NT2/D1 (cell line): ENCODE measurements at regions not wholly inside any gene's neighbourhood (a gene's known extent, or its start where the extent isn't known, plus 50 kb on each side); places are given as distances from the start of the nearest gene placed in this dataset.

ENCODE experiments used
- DNase-seq: peaks from one replicate; pipeline ENCODE4 v3.0.0-alpha.2; 2011; ENCODE audit warnings: low read depth, low spot score
- H3K27me3 ChIP-seq: 2 replicates; pipeline ENCODE4 v1.6.0; 2011; ENCODE audit warnings: mild to moderate bottlenecking; ENCODE audit not compliant: insufficient read length, insufficient read depth
- H3K36me3 ChIP-seq: 2 replicates; pipeline ENCODE4 v1.6.1; 2011; ENCODE audit warnings: mild to moderate bottlenecking, low read length, mixed read lengths; ENCODE audit not compliant: insufficient read depth, insufficient read length
- H3K4me1 ChIP-seq: 2 replicates; pipeline ENCODE4 v1.5.1; 2011; ENCODE audit not compliant: insufficient read depth, insufficient read length
- H3K4me3 ChIP-seq: 2 replicates; pipeline ENCODE4 v1.5.1; 2011; ENCODE audit warnings: low read depth; ENCODE audit not compliant: insufficient read length
- H3K9ac ChIP-seq: 2 replicates; pipeline ENCODE4 v1.6.0; 2011; ENCODE audit warnings: low read depth; ENCODE audit not compliant: insufficient read length
- H3K9me3 ChIP-seq: 2 replicates; pipeline ENCODE4 v1.5.1; 2011; ENCODE audit warnings: mild to moderate bottlenecking, low read length; ENCODE audit not compliant: insufficient read depth
- SUZ12 ChIP-seq: IDR thresholded peaks from 2 replicates; pipeline ENCODE4 v1.6.1; 2011; ENCODE audit not compliant: insufficient read length, insufficient read depth; ENCODE audit errors: extremely low read depth
- YY1 ChIP-seq: IDR thresholded peaks from 2 replicates; pipeline ENCODE4 v1.6.1; 2011; ENCODE audit not compliant: insufficient read length, insufficient read depth
- ZNF274 ChIP-seq: IDR thresholded peaks from 2 replicates; pipeline ENCODE4 v1.6.1; 2011; ENCODE audit warnings: mild to moderate bottlenecking, low read depth, low read length

DNA sequence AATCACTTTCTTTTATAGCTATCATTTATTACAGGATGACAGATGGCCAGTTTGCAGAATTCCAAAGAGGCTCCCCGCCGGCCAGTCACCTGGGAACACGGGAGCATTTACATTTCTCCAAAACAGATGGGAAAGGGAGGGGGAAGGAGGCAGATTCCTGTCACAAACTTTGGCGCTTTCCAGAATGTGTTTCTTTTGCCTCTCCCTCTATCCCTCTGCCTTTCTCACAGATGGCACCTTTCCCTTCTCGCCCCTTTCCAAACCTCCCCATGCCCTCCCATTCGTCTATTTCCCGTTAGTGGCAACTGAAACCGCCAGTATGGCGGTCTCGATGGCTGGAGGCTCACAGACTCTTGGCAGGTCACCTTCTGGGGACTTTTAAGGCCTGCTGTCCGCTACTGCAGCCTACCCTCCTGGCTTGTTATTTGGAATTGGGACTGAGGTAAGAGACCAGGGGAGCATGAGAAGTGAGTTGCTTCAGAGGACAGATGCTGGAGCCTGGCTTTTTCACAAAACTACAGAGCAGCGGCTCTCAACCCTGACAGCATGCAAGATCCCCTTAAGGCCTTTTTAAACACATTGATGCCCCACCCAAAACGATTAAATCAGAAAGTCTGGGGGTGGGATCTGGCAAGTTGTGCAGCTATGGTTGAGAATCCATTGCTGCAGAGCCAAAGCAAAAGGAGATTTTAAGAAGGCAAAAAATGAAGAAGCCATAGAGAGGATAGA lies 161.5 kb upstream of the VASH1 start:
- Histone ChIP-seq H3K27me3 (no peaks in the 10 kb centered on the region), H3K4me3 (no peak overlapping the region), H3K36me3 (no peaks in the 10 kb centered on the region), H3K9ac (no peak overlapping the region), H3K9me3 (peaks cover 4% of the 10 kb centered on the region; the same call in 1 of the 2 replicates), H3K4me1 (no peaks in the 10 kb centered on the region)
- TF ChIP-seq YY1 (no peak), SUZ12 (no peak)
- DNase-seq, result no peak

DNA sequence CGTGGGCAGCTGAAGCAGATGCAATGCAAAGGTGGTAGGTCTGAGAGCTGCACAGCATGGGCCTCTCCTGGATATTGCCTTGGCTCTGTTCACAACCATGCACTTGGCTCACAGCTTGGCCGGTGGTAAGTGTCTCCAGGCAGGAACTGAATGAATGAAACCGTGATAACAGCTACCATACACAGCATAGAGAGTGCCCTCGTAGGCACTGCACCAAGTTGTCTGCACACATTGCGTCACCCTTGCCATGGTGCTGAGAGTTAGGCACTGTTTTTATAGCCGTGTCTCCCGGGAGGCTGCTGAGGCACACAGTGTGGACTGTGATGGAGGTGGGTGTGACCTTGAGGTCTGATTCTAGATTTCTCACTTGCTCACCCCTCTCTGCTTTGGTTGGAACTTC lies 157.6 kb upstream of the VASH1 start:
- no peak overlapping the region for H3K9ac ChIP-seq
- H3K27me3 ChIP-seq, result no peaks in the 10 kb centered on the region
- no peaks in the 10 kb centered on the region for H3K4me1 ChIP-seq
- no peak overlapping the region for H3K4me3 ChIP-seq
- no peaks in the 10 kb centered on the region for H3K36me3 ChIP-seq
- TF ChIP-seq SUZ12 (no peak), YY1 (no peak), ZNF274 (no peak)
- no peak for DNase-seq
- peaks cover 4% of the 10 kb centered on the region; the same call in 1 of the 2 replicates for H3K9me3 ChIP-seq

DNA sequence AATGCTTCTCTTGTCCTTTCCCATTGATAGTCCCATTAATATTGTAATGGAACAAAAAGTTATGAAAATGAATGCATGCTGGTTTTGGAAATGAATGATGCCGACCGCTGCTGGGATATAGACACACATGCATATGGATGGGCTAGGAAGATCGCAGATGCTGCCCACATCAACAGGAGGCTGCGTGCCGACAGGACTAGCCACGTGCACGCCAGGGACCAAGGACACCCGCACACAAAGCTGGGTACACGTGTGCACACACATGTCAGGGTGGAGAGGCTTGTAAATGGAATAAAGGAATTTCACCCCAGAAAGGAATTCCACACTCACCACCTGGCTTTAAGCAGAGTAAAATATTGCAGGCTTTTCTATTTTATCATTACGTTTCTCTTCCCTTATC lies 153.8 kb upstream of the VASH1 start:
- Histone ChIP-seq H3K4me1 (peaks cover 3% of the 10 kb centered on the region), H3K4me3 (no peak overlapping the region), H3K27me3 (no peaks in the 10 kb centered on the region), H3K9ac (no peak overlapping the region), H3K36me3 (no peaks in the 10 kb centered on the region), H3K9me3 (peaks cover 7% of the 10 kb centered on the region; the same call in 1 of the 2 replicates)
- TF ChIP-seq YY1, result no peak
- no peak for TF ChIP-seq SUZ12
- no peak for TF ChIP-seq ZNF274
- no peak for DNase-seq

DNA sequence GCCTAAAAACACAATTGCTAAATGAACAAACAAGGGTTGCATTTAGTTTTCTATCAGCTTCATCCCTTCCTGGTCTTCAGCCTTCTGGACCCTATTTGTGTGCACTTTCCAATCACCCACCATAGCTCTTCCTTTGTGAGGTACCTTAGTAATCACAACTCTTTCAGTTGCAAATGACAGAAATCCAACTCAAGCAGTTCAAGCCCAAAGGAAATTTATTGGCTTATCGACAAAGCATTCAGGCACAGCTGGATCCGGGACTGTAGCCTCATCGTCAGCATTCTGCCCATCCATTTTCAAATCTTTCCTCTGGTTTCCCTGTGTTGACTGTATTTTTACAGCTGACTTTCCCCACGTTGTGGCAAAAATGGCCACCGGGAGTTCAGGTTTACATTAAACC lies 148.6 kb upstream of the VASH1 start:
- H3K4me3 ChIP-seq, result no peak overlapping the region
- DNase-seq, result peak; percentile 22
- peaks cover 16% of the 10 kb centered on the region for H3K9me3 ChIP-seq
- no peaks in the 10 kb centered on the region for H3K27me3 ChIP-seq
- no peak overlapping the region for H3K9ac ChIP-seq
- TF ChIP-seq ZNF274, result no peak
- TF ChIP-seq SUZ12, result no peak
- no peak for TF ChIP-seq YY1
- peaks cover 3% of the 10 kb centered on the region for H3K4me1 ChIP-seq
- H3K36me3 ChIP-seq, result no peaks in the 10 kb centered on the region

DNA sequence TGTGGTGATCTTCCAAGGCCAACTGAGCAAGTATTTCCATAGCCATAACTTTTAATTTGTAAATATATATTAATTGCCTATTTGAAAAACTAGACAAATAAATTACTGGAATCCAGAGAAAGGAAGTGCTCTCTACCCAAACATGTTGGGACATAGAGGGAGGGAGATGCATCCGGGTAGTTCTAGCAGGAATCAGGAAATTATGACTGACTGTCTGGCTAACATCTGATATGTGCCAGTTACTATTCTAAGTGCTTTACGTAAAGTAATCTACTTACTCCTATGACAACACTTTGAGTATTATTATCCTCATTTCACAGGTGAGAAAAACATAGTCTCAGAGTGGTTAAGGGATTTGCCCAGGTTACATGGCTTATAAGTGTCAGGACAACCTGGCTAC lies 147.7 kb upstream of the VASH1 start:
- H3K9ac ChIP-seq, result no peak overlapping the region
- no peaks in the 10 kb centered on the region for H3K27me3 ChIP-seq
- no peaks in the 10 kb centered on the region for H3K36me3 ChIP-seq
- peaks cover 22% of the 10 kb centered on the region for H3K9me3 ChIP-seq
- no peak for TF ChIP-seq YY1
- no peak for TF ChIP-seq ZNF274
- no peak for TF ChIP-seq SUZ12
- no peak for DNase-seq
- H3K4me1 ChIP-seq, result peaks cover 3% of the 10 kb centered on the region
- H3K4me3 ChIP-seq, result no peak overlapping the region

DNA sequence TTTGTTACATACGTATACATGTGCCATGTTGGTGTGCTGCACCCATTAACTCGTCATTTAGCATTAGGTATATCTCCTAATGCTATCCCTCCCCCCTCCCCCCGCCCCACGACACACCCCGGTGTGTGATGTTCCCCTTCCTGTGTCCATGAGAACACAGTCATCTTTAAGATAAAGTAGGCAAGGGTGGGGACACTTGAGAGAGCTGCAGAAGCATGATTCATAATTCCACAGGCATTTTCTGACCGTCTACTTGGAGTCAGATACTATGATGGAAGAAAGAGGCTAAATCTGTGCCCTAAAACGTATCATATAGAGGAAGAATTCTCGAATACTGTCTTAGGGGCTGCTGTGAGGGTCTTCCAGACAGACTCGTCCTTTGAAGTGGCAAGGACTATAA lies 145.9 kb upstream of the VASH1 start:
- Histone ChIP-seq H3K36me3 (no peaks in the 10 kb centered on the region), H3K9ac (no peak overlapping the region), H3K4me3 (no peak overlapping the region), H3K27me3 (no peaks in the 10 kb centered on the region), H3K9me3 (peaks cover 22% of the 10 kb centered on the region), H3K4me1 (peaks cover 3% of the 10 kb centered on the region)
- no peak for TF ChIP-seq YY1
- TF ChIP-seq SUZ12, result no peak
- no peak for TF ChIP-seq ZNF274
- DNase-seq, result no peak

DNA sequence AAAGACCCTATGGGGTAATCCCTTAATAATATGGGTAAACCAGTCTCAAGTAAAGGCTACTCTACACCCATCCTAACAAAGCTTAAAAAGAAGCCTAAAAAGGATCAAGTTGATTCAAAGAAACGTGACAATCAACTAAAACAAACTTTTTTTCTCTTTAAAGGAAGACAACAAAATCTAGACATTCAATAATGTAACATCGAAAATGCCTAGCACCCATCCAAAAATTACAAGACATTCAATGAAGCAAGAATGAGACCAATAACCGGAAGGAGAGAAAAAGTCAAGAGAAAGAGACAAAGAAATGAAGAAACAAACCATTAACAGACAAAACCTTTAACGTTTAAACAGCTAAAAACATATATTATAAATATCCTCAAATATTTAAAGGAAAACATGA lies 143.8 kb upstream of the VASH1 start:
- Histone ChIP-seq H3K9ac (no peak overlapping the region), H3K4me3 (no peak overlapping the region), H3K9me3 (peaks cover 16% of the 10 kb centered on the region), H3K27me3 (no peaks in the 10 kb centered on the region), H3K4me1 (no peaks in the 10 kb centered on the region), H3K36me3 (no peaks in the 10 kb centered on the region)
- TF ChIP-seq SUZ12 (no peak), ZNF274 (no peak), YY1 (no peak)
- no peak for DNase-seq
